Stimulated activated CD4-positive, alpha-beta T cell treated with anti-CD3 and anti-CD28 coated beads, Interleukin-2, amount 100 ng/mL, for 48 hours (primary cell): ENCODE measurements at regions not wholly inside any gene's neighbourhood (a gene's known extent, or its start where the extent isn't known, plus 50 kb on each side); places are given as distances from the start of the nearest gene placed in this dataset.
"Not testable (repeated sequence)": the region's sequence is repeated elsewhere in the genome, so short reads cannot be mapped to it uniquely, and the experiment has no call there.

Experiments
- DNase-seq, 2 donors: peaks; one replicate each; pipeline ENCODE4 v3.0.0-alpha.2; 2020

DNA sequence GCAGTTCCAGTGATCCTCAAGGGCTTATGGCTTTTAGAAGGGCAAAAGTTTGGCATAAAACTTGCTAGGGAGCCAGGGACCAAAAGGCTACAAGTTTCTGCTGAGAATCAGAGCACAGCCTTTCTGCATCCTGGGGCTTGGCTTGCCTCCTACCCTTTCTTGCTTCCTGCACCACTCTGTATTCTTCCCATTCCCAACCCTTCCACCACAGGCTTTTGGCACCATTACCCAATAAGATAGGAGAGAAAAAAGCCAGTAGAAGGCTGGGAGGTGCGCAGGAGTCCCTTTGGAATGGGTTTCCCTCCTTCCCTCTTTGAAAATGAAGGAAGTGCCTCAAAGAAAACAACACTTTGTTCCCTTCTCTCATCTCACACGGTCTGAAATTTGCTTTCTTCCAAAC, 268.6 kb downstream of the PDCD6IP start:
- DNase-seq, result no peak

DNA sequence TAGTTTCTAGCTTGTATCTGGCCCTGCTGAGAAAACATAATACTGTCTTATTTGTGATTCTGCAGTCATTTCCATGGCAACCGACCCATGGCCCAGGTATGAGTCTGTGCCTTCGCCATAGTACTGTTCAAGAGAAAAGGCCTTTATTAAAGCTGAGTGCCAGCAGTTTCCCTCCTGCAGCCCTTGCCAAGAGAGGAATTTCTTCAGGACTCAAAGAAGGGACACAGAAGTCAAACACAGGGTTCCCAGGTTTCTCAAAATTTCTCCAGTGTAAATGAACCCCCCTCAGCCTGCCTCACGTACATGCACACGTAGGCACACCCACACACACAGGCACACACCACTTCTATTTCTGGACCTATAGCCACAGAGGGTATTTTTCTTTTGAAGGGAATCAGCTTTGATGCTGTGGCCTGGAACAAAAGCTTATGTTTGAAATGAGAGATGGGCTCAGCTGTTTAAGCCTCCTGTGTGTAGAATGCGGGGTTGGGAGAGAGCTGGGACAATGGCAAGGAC, 269.2 kb downstream of the PDCD6IP start:
- DNase-seq, result no peak

DNA sequence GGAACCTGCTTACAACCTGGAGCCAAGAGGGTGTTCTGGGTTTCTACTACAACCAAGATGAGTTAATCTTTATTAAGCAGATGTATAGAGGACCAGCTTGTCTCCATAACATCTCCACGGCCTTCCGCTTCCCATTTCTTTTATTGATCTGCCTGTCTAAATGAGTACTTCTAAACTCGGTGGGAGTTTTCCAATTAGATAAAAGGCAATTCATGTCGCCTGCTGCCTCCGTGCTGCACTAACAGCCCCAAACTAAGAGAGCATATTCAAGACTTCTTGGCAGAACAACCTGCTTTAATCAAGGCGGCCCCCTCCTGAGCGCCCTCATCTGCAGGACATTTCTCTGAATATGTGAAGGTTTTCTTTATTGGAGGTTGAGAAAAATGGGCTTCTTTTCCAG, 270.1 kb downstream of the PDCD6IP start:
- no peak for DNase-seq

GRCh38 chr3:34070831-34071585, 272.6 kb downstream of the PDCD6IP start:
- DNase-seq, result no peak

- DNase-seq, result no peak
Observed at GRCh38 chr3:34072297-34072696, 273.9 kb downstream of the PDCD6IP start.

GRCh38 chr3:34073111-34073510, 274.7 kb downstream of the PDCD6IP start:
- no peak for DNase-seq

DNA sequence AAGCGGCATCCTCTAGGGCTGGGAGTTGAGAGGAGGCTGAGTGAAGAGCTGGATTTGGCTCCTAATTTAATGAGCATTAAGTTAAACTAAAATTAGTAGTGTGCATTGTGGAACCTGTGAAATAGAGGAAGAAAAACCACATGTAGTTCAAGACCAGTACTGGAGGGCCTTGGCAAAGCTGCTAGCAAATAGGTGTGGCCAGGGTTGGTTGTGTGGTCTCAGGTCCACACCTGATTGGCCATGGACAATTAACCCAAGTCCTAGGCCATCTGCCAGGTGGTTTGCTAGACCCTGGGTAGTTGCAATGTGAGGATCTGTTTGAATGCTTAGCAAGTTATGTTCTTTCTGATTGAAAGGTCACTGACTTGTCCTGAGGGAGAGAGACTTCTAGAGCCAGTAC, 275.5 kb downstream of the PDCD6IP start:
- DNase-seq, result no peak

- no peak for DNase-seq
Observed at GRCh38 chr3:34075975-34076374, 277.5 kb downstream of the PDCD6IP start.

GRCh38 chr3:34077417-34078195, 279.2 kb downstream of the PDCD6IP start:
- no peak for DNase-seq

DNA sequence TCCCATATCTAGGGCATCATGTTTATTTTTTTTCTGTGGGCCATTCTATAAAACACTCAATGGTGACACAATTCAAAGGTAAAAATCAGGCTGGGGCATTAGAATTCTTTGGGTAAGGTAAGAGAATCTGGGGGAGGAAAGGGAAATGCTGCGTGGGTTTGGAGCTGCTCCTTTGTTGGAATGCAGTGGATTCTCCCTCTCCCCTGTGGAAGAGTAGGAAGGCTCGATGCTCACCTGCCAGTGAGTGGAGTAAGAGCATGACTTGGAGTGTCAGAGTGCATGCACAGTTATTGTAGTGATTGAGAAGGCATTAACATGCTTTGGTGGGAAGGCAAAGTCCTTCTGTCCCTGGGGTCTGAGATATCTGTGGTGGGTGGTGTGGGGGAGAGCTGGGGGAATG, 280.0 kb downstream of the PDCD6IP start:
- no peak for DNase-seq

DNA sequence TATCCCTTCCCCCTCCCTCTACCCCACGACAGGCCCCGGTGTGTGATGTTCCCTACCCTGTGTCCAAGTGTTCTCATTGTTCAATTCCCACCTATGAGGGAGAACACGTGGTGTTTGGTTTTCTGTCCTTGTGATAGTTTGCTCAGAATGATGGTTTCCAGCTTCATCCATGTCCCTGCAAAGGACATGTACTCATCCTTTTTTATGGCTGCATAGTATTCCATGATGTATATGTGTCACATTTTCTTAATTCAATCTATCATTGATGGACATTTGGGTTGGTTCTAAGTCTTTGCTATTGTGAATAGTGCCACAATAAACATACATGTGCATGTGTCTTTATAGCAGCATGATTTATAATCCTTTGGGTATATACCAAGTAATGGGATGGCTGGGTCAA, 281.4 kb downstream of the PDCD6IP start:
- not testable (repeated sequence) for DNase-seq

DNA sequence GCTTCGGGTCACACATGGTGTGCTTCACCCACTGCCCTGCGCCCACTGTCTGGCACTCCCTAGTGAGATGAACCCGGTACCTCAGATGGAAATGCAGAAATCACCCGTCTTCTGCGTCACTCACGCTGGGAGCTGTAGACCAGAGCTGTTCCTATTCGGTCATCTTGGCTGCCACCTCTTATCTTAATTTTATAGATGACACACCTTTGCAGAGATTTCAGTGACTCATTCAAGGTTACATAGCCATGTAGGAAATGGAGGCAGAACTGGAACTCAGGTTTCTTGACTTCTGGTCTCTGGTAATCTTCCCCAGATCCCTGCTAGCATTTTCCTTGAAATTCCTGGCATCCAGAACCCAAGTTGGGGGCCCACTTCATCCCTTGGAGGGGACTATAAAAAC, 291.9 kb downstream of the PDCD6IP start:
- not testable (repeated sequence) for DNase-seq

- DNase-seq, result no peak
Observed at GRCh38 chr3:34090876-34091275, 292.4 kb downstream of the PDCD6IP start.

DNA sequence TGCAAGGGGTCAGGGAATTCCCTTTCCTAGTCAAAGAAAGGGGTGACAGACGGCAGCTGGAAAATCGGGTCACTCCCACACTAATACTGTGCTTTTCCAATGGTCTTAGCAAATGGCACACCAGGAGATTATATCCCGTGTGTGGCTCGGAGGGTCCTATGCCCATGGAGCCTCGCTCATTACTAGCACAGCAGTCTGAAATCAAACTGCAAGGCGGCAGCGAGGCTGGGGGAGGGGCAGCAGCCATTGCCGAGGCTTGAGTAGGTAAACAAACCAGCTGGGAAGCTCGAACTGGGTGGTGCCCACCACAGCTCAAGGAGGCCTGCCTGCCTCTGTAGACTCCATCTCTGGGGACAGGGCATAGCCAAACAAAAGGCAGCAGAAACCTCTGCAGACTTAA, 295.9 kb downstream of the PDCD6IP start:
- not testable (repeated sequence) for DNase-seq

DNA sequence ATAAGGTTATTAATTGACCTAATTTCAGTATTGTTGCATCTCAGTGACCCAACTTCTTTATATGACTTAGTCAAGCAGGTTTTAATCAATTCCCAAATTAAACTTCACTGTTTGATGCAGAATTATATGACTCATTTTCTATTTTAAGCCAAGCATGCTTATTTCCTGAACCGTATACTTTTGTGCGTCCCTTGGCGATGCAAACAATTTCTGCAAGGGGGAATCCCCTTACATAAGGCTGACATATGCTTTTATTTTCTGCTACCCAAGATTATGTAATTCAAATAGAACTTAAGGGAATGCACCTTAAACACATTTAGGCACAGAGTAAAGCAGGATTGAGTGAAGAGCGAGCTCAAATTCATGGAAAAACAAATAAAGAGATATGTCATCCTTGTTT, 303.9 kb downstream of the PDCD6IP start:
- no peak for DNase-seq

DNA sequence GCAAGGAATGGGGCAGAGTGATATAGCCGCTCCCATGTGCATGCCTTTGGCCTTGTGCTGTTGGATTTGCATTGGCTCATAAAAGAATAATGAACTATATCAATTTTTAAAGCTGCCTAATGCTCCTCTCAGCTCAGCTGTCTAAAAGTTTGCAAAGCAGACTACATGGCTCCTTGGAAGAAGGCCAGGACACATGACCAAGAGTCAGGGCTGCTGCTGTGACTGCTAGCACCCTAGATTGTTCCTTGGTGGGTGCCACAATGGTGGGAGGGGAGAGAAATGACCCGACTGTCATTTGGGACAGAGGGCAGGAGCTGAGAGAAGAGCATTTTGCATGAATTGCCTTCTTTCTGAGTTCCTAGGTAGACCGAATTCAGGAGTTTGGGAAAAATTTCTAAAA, 307.9 kb downstream of the PDCD6IP start:
- no peak for DNase-seq

DNA sequence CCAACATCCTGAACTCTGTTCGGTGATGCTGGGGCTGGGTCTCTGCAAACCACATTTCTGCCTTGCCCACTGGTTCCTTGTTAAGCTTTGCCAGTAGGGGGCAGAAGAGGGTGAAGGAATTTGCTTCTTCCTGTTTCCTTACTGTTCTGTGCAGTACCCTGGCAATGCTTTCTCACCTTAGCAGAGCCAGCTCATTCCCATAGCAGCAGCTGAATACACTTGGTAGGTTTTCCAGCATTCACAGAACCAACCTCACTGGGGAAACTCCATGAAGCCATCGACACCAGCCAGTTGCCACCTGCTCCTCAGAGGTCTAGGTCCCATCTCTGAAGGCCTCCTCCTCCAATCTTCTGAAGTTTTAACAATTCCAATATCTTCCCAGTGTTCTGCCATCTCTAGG, 308.4 kb downstream of the PDCD6IP start:
- DNase-seq, result peak; percentile 2 to 12

DNA sequence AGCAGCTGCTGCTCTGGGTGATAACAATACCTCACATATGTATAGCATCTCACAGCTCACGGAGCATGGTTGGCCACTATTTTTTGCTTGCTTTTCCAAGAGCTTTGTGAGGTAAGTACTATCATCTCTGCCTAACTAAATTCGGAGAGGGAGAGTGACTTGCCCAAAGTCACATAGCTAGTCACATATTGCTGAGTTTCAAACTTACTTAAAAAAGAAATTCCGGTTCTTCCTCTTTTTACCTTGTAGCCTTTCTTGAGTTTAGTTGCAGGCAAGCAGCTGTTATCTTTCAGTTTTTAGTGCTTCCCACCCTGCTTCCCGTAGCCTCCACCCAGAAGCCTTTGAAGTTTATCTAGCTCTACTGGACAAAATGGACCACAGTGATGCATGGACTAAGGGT, 309.2 kb downstream of the PDCD6IP start:
- DNase-seq, result no peak

- no peak for DNase-seq
Observed at GRCh38 chr3:34109021-34109420, 310.6 kb downstream of the PDCD6IP start.

GRCh38 chr3:34109846-34110245, 311.4 kb downstream of the PDCD6IP start:
- DNase-seq, result no peak

DNA sequence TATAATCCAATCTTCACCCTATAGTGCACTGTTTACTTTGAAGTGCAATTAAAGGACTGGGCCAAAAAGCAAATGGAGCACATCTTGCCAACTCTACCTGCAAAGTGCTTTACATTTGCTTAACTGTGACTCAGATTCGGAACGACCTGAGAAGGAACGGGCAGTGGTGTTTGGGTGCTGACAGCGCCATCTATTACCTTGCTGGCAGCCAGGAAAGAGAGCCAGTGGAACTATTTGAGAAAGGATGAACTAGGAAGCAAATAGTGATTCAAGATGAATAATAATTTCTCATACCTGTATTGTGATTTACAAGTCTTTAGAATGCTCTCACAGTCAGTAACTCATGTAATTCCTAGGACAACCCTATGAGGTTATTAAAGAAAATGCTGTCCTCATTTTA, 312.9 kb downstream of the PDCD6IP start:
- DNase-seq, result no peak

DNA sequence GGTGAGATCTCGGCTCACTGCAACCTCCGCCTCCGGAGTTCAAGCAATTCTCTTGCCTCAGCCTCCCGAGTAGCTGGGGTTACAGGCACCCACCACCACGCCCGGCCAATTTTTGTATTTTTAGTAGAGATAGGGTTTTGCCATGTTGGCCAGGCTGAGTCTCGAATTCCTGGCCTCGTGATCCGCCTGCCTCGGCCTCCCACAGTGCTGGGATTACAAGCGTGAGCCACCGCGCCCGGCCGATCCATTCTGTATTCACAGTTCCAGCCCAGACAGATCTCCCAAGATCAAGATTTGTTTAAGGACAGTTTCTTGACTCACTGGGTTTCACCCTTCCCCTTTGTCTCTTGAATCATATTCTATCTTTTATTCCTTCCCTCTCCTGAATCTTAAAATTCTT, 313.8 kb downstream of the PDCD6IP start:
- not testable (repeated sequence) for DNase-seq

GRCh38 chr3:34131091-34131490, 332.7 kb downstream of the PDCD6IP start:
- no peak for DNase-seq

DNA sequence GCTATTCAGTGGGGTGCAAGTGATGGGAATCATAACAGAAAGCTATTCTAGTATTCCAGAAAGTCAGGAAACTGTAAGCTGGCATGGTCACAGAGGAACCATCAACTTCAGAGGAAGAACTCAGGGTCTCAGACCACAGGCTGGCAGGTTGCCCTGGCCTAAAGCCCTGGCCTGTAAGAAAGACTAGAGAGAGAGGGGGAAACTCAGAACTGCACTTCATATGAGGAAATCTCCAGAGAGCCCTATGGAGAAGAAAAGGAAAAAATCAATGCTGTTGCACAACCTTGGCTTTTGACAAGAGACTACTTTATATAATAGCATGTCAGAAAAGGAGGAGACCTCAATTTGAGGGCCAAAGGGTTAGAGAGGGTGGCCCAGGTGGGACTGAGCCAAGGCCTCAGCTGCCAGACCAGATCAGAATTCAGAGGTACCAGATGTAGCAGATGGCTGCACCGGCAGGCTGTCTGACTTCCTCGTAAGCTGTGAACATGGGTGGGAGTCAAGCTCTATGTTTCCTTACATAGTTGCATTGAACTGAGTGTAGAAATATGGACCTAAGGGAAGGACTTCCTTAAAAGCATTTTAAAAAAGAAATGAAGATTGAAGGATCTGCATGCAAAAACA, 333.8 kb downstream of the PDCD6IP start:
- DNase-seq, result no peak
